ENCODE measurements at regions not wholly inside any gene's neighbourhood (a gene's known extent, or its start where the extent isn't known, plus 50 kb on each side); places are given as distances from the start of the nearest gene placed in this dataset.

DNA sequence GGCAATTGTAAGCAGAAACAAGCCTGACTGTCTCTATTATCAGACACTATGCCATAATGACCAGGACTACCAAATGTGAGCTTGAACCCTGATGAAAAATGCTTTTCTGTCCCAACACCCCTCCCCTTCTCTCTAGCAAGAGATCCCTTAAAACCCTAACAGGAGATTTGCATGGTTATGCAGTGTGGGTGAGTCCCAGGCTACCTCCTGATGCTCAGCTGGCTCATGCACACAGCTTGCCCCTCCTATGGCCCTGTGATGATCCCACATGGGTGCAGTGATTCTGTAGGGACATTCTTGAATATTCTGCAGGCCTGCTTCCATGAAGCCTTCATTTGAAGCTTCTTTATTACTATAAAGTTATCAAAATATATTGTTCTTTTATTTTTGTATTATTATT, 357.4 kb downstream of the AKAIN1 start:
- Histone ChIP-seq H3K9me3 (no peaks in the 10 kb centered on the region), H3K4me3 (no peak overlapping the region), H3K27ac (no peak overlapping the region), H3K9ac (no peak overlapping the region), H3K4me2 (no peak overlapping the region), H4K20me1 (no peaks in the 10 kb centered on the region), H3K4me1 (no peaks in the 10 kb centered on the region), H3K27me3 (no peaks in the 10 kb centered on the region), H3K36me3 (no peaks in the 10 kb centered on the region)
- no peak for TF ChIP-seq Cebpa-rat (IDR thresholded peaks at IDR 0.05)

DNA sequence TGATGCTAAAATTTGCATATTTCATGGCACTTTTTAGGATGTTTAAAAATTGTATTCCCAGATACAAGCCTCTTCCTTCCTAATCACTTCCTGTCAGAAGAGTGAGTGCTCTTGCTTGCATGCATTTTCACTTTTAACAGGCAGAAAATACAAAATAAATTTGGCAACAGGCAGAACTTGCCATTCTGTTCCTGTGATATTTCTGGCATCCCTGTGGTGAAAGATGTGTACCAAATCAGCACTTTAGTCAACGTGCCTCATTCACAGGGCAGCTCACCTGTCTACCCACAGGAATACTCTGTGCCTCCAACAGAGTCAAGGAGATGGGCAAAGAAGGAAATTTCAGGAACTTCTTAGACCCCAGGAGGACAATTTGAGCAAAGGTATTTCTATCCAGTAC, 360.9 kb downstream of the AKAIN1 start:
- Histone ChIP-seq H3K27ac (no peak overlapping the region), H3K9ac (no peak overlapping the region)

DNA sequence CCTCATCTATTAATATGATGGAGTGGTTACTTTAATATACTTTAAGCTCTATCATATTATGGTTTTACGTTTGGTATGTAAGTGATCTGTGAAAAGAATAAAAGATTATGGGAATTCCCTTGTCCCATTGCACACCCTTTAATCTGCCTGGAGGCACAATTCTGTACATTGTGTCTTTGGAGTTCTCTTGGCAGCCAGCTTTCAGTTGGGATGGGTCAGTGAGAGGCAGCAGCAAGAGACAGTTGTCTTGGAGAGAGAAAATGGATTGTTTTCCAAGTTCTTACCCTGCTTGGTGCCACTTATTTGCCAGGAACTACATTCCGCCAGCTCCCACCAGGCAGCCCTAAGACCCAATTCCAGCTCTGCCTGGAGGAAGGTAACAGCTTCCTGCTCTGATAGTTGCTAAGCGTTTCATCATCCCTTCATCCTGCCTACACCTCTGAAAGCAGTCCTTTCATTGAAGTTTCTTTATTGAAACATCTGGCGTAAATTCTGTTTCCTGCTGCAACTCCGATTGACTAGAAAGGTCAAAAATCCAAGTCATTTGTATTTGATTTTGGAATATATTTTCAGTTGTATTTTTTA, 365.2 kb downstream of the AKAIN1 start:
- no peaks in the 10 kb centered on the region for H3K36me3 ChIP-seq
- no peak overlapping the region for H3K4me3 ChIP-seq
- no peak overlapping the region for H3K4me2 ChIP-seq
- no peak for TF ChIP-seq Cebpa-rat (IDR thresholded peaks at IDR 0.05)
- H3K4me1 ChIP-seq, result no peaks in the 10 kb centered on the region
- no peaks in the 10 kb centered on the region for H3K9me3 ChIP-seq
- no peaks in the 10 kb centered on the region for H3K27me3 ChIP-seq
- H4K20me1 ChIP-seq, result no peaks in the 10 kb centered on the region
- no peak overlapping the region for H3K9ac ChIP-seq
- no peak overlapping the region for H3K27ac ChIP-seq

More for the DNA sequence above, 360.9 kb downstream of the AKAIN1 start:
- Histone ChIP-seq H3K4me1 (no peaks in the 10 kb centered on the region), H3K4me3 (no peak overlapping the region), H3K36me3 (no peaks in the 10 kb centered on the region), H3K27me3 (no peaks in the 10 kb centered on the region), H3K9me3 (no peaks in the 10 kb centered on the region), H3K4me2 (no peak overlapping the region), H4K20me1 (no peaks in the 10 kb centered on the region)
- no peak for TF ChIP-seq Cebpa-rat (IDR thresholded peaks at IDR 0.05)

- Histone ChIP-seq H3K36me3 (no peaks in the 10 kb centered on the region), H3K27me3 (no peaks in the 10 kb centered on the region), H3K9me3 (no peaks in the 10 kb centered on the region), H3K27ac (no peak overlapping the region), H3K4me3 (no peak overlapping the region), H3K9ac (no peak overlapping the region), H3K4me1 (no peaks in the 10 kb centered on the region), H4K20me1 (no peaks in the 10 kb centered on the region), H3K4me2 (no peak overlapping the region)
- no peak for TF ChIP-seq Cebpa-rat (IDR thresholded peaks at IDR 0.05)
Observed at GRCh38 chr18:4831127-4831526, 365.9 kb downstream of the AKAIN1 start.

DNA sequence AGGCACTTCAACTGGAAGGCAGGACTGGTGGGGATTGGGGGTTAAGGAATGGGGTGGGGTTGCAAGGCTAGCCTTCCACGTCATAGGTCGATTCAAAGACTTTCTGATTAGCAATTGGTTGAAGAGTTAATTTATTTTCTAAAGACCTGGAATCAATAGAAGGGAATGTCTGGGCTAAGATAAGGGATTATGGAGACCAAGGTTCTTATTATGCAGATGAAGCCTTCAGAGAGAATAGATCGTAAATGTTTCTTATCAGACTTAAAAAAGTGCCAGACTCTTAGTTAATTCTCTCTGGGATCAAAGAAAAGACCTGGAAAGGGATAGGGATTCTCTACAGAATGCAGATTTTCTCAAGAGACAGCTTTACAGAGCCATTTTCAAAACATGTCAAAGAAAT, 368.0 kb upstream of the DLGAP1 start:
- H3K9ac ChIP-seq, result no peak overlapping the region
- no peaks in the 10 kb centered on the region for H3K4me1 ChIP-seq
- TF ChIP-seq Cebpa-rat (IDR thresholded peaks at IDR 0.05), result no peak
- H3K27ac ChIP-seq, result no peak overlapping the region
- no peaks in the 10 kb centered on the region for H4K20me1 ChIP-seq
- H3K36me3 ChIP-seq, result no peaks in the 10 kb centered on the region
- no peaks in the 10 kb centered on the region for H3K27me3 ChIP-seq
- no peak overlapping the region for H3K4me2 ChIP-seq
- H3K9me3 ChIP-seq, result no peaks in the 10 kb centered on the region
- no peak overlapping the region for H3K4me3 ChIP-seq

DNA sequence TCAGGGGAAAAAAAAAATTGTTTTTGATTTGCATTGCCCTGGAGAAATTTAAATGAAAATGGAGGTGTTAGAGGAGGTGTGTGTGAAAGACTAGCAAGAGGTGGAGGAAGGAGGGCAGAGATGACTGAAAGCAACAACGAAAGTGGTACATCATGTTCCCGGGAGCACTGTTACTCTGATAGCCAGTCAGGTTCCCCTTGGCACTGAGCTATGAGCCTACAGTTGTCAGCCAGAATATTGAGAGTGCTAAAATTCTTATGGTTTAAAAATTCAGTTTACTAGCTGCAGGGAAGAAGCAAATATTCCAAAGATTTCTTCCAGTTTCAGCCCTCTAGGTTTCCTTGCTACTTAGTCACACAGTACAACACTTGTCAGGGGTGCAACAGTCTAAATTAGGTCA, 366.7 kb upstream of the DLGAP1 start:
- TF ChIP-seq Cebpa-rat (IDR thresholded peaks at IDR 0.05), result no peak
- H3K27ac ChIP-seq, result no peak overlapping the region
- H4K20me1 ChIP-seq, result no peaks in the 10 kb centered on the region
- no peaks in the 10 kb centered on the region for H3K27me3 ChIP-seq
- H3K4me2 ChIP-seq, result no peak overlapping the region
- no peak overlapping the region for H3K4me3 ChIP-seq
- H3K36me3 ChIP-seq, result no peaks in the 10 kb centered on the region
- no peaks in the 10 kb centered on the region for H3K4me1 ChIP-seq
- no peaks in the 10 kb centered on the region for H3K9me3 ChIP-seq
- no peak overlapping the region for H3K9ac ChIP-seq

DNA sequence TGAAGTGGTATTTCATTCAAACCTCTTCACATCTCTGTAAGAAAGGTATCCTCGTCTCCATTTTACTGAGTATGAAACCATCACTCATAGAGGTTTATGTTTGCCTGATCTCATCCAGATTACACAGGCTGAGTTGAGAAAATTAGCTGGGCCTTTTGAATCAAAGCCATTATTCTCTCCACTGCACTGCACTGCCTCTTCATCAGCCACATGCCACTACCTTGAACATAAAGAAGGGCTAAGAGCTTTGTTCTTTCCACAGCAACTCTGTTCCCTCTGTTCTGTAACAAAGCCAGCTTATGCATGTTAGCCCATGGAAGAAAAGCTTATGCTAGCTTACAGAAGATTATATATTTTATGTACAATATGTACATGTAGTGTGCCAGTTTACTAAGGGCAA, 362.6 kb upstream of the DLGAP1 start:
- Histone ChIP-seq H3K4me2 (no peak overlapping the region), H3K4me3 (no peak overlapping the region), H4K20me1 (no peaks in the 10 kb centered on the region), H3K4me1 (no peaks in the 10 kb centered on the region), H3K36me3 (no peaks in the 10 kb centered on the region), H3K27ac (no peak overlapping the region), H3K9me3 (0 out of 2 replicates have a peak, but pooled peaks cover 4% of the 10 kb centered on the region), H3K9ac (no peak overlapping the region), H3K27me3 (no peaks in the 10 kb centered on the region)
- no peak for TF ChIP-seq Cebpa-rat (IDR thresholded peaks at IDR 0.05)

- Histone ChIP-seq H3K4me3 (no peak overlapping the region), H3K27ac (no peak overlapping the region), H3K4me1 (no peaks in the 10 kb centered on the region), H3K36me3 (no peaks in the 10 kb centered on the region), H3K9me3 (0 out of 2 replicates have a peak, but pooled peaks cover 4% of the 10 kb centered on the region), H3K4me2 (no peak overlapping the region), H3K9ac (no peak overlapping the region), H3K27me3 (no peaks in the 10 kb centered on the region), H4K20me1 (no peaks in the 10 kb centered on the region)
- no peak for TF ChIP-seq Cebpa-rat (IDR thresholded peaks at IDR 0.05)
Observed at GRCh38 chr18:4813708-4814107, 358.6 kb upstream of the DLGAP1 start.

GRCh38 chr18:4808891-4809290, 353.8 kb upstream of the DLGAP1 start:
- no peaks in the 10 kb centered on the region for H3K36me3 ChIP-seq
- no peak overlapping the region for H3K9ac ChIP-seq
- H4K20me1 ChIP-seq, result no peaks in the 10 kb centered on the region
- H3K4me2 ChIP-seq, result no peak overlapping the region
- no peak for TF ChIP-seq Cebpa-rat (IDR thresholded peaks at IDR 0.05)
- no peaks in the 10 kb centered on the region for H3K4me1 ChIP-seq
- H3K4me3 ChIP-seq, result no peak overlapping the region
- no peaks in the 10 kb centered on the region for H3K27me3 ChIP-seq
- no peak overlapping the region for H3K27ac ChIP-seq
- H3K9me3 ChIP-seq, result no peaks in the 10 kb centered on the region

DNA sequence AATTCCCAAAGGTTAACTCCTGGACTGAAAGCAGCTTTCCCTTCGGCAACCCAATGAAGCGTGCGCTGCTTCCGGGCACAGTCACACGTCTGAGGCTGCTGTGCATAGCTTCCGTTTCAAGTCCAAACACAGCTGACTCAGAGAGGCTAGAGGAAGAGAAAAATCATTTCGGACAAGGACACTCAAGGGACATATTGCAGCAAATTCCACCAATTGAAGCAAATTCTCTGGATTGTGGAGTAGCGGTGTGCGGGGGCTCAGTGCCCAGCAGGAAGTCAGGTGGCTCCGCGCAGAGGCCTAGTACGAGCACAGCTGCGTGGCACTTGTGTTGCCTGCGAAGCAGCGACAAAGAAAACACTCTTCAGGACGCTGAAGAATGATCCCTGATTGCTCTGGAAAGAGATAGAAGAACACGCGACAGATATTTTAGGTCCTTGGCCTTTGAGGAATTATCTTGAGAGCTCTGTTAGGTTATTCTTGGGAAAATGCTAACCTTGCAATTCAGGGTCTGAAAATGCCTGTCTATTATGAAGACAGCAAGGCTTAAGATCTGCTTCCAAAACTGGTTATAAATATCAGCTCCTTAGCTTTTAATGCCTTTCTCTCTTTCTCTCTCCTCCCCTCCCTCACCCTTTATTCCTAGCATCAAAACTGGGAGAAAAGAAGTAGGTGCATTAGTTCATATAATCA, 352.6 kb upstream of the DLGAP1 start:
- no peaks in the 10 kb centered on the region for H4K20me1 ChIP-seq
- H3K9ac ChIP-seq, result no peak overlapping the region
- no peak overlapping the region for H3K4me3 ChIP-seq
- no peak overlapping the region for H3K4me2 ChIP-seq
- H3K27ac ChIP-seq, result no peak overlapping the region
- H3K4me1 ChIP-seq, result no peaks in the 10 kb centered on the region
- H3K27me3 ChIP-seq, result no peaks in the 10 kb centered on the region
- no peak for TF ChIP-seq Cebpa-rat (IDR thresholded peaks at IDR 0.05)
- H3K9me3 ChIP-seq, result no peaks in the 10 kb centered on the region
- no peaks in the 10 kb centered on the region for H3K36me3 ChIP-seq

Measured in BLaER1 (cell line).